Transverse colon (tissue), 3 donors: ENCODE measurements at regions not wholly inside any gene's neighbourhood (a gene's known extent, or its start where the extent isn't known, plus 50 kb on each side); places are given as distances from the start of the nearest gene placed in this dataset.

Experiments
- POLR2A ChIP-seq: fragments of 450-650 bp; IDR thresholded peaks from one replicate; pipeline ENCODE4 v1.6.1; 2016; ENCODE audit warnings: antibody characterized with exemption, mild to moderate bottlenecking, moderate library complexity
- TF ChIP-seq, protein P1 (sequence below), 5 experiments: fragments of 200-600 bp in 3 of 5; fragments of 450-650 bp in 2 of 5; sonication (generic) in 3 of 5; IDR thresholded peaks; 1 replicate in 2 of 5; 2 replicates in 3 of 5; pipeline ENCODE4 v1.5.1; 2016 to 2017; ENCODE audit warnings: antibody characterized with exemption in 5 of 5, inconsistent platforms in 3 of 5, mild to moderate bottlenecking in 2 of 5, moderate library complexity in 1 of 5

GRCh38 chr3:59270209-59270608 is 220.4 kb upstream of the CFAP20DC start:
- TF ChIP-seq POLR2A, result no peak
- TF ChIP-seq, protein P1, sequence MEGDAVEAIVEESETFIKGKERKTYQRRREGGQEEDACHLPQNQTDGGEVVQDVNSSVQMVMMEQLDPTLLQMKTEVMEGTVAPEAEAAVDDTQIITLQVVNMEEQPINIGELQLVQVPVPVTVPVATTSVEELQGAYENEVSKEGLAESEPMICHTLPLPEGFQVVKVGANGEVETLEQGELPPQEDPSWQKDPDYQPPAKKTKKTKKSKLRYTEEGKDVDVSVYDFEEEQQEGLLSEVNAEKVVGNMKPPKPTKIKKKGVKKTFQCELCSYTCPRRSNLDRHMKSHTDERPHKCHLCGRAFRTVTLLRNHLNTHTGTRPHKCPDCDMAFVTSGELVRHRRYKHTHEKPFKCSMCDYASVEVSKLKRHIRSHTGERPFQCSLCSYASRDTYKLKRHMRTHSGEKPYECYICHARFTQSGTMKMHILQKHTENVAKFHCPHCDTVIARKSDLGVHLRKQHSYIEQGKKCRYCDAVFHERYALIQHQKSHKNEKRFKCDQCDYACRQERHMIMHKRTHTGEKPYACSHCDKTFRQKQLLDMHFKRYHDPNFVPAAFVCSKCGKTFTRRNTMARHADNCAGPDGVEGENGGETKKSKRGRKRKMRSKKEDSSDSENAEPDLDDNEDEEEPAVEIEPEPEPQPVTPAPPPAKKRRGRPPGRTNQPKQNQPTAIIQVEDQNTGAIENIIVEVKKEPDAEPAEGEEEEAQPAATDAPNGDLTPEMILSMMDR (IDR thresholded peaks at IDR 0.05), result no peak
